Immature natural killer cell (primary cell): ENCODE measurements at regions not wholly inside any gene's neighbourhood (a gene's known extent, or its start where the extent isn't known, plus 50 kb on each side); places are given as distances from the start of the nearest gene placed in this dataset.

ENCODE experiments used
- DNase-seq, 3 donors: peaks; one replicate each; pipeline ENCODE4 v3.0.0; 2022; ENCODE audit warnings: mixed read lengths in 1 of 3
- H3K27ac Mint-ChIP-seq, 6 donors: one replicate each; pipeline ENCODE4 v1.8.0; 2020; ENCODE audit warnings: mixed read lengths in 6 of 6, mild to moderate bottlenecking in 5 of 6, inconsistent platforms in 4 of 6, moderate library complexity in 3 of 6
- H3K27me3 Mint-ChIP-seq, 3 donors: one replicate each; pipeline ENCODE4 v1.8.0; 2020 to 2021; ENCODE audit warnings: low read depth in 3 of 3, mild to moderate bottlenecking in 3 of 3, mixed read lengths in 3 of 3, moderate library complexity in 3 of 3, inconsistent platforms in 1 of 3
- H3K36me3 Mint-ChIP-seq, 3 donors: one replicate each; pipeline ENCODE4 v1.8.0; 2020; ENCODE audit warnings: mixed read lengths in 3 of 3, inconsistent platforms in 2 of 3, mild to moderate bottlenecking in 2 of 3
- H3K4me1 Mint-ChIP-seq, 2 donors: one replicate each; pipeline ENCODE4 v1.8.0; 2020; ENCODE audit warnings: inconsistent platforms in 2 of 2, mild to moderate bottlenecking in 2 of 2, mixed read lengths in 2 of 2, moderate library complexity in 1 of 2
- H3K4me3 Mint-ChIP-seq, 5 donors: one replicate each; pipeline ENCODE4 v1.8.0; 2020; ENCODE audit warnings: mild to moderate bottlenecking in 5 of 5, mixed read lengths in 5 of 5, inconsistent platforms in 3 of 5, moderate library complexity in 3 of 5
- H3K9me3 Mint-ChIP-seq, 6 donors: one replicate each; pipeline ENCODE4 v1.8.0; 2020; ENCODE audit warnings: mild to moderate bottlenecking in 6 of 6, mixed read lengths in 6 of 6, inconsistent platforms in 4 of 6, moderate library complexity in 3 of 6

DNA sequence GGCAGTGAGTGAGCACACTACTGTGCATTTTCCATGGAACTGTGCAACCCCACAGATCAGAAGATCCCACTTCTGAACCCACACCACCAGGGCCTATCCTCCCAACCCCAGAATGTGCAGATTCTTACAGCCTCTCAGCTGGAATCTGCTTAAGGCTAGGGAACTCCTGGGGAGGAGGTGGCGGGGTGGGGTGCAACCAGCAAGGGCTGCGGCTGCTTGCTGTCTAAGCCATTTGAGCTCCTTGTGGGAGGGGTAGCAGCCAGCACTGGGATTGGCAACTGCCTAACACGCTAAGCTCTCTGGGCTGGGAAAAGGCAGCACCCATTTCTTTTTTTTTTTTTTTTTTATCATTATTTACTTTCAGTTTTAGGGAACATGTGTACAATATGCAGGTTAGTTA lies 353.3 kb downstream of the RAB28 start:
- Mint-ChIP-seq H3K36me3 (peaks cover 0 to 5% (median 0%) of the 10 kb centered on the region in 3 donors), H3K9me3 (peaks cover 9 to 47% (median 22%) of the 10 kb centered on the region in 6 donors), H3K27ac (no peak overlapping the region), H3K4me3 (no peak overlapping the region), H3K4me1 (no peaks in the 10 kb centered on the region), H3K27me3 (peaks cover 0 to 3% (median under 1%) of the 10 kb centered on the region in 3 donors)
- no peak for DNase-seq

- no peak overlapping the region for H3K27ac Mint-ChIP-seq
- DNase-seq: no peak
- no peaks in the 10 kb centered on the region for H3K4me1 Mint-ChIP-seq
- peaks cover 4 to 56% (median 23%) of the 10 kb centered on the region in 6 donors for H3K9me3 Mint-ChIP-seq
- peaks cover 0 to 12% (median 0%) of the 10 kb centered on the region in 3 donors for H3K36me3 Mint-ChIP-seq
- peaks cover 0 to 5% (median 3%) of the 10 kb centered on the region in 3 donors for H3K27me3 Mint-ChIP-seq
- no peak overlapping the region for H3K4me3 Mint-ChIP-seq
These were observed 355.0 kb downstream of the RAB28 start for GRCh38 chr4:13129095-13129494.

GRCh38 chr4:13126976-13127910 lies 356.9 kb downstream of the RAB28 start:
- Mint-ChIP-seq H3K4me3 (no peak overlapping the region), H3K27me3 (peaks cover 0 to 5% (median 3%) of the 10 kb centered on the region in 3 donors), H3K36me3 (peaks cover 0 to 12% (median 0%) of the 10 kb centered on the region in 3 donors), H3K27ac (no peak overlapping the region), H3K4me1 (no peaks in the 10 kb centered on the region), H3K9me3 (peaks cover 1 to 56% (median 27%) of the 10 kb centered on the region in 6 donors)
- DNase-seq: no peak

DNA sequence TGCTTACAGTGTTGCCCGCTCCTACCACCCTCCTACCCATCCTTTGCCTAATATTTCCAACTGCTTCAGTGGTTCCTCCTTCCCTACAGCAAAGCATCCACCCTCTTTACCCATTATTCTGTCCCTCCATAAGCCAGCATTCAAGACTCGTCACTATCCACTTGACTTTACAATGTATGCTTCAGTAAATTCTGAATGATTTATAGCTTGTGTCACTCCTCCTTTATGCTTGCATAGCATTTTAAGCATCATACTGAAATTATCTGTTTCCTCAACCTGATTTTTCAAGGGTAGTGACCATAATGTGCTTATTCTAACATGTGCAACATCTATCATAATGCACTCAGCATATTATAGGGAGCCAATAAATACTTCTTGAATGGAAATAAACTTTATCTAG lies 365.5 kb downstream of the RAB28 start:
- Mint-ChIP-seq H3K9me3 (peaks cover 3 to 27% (median 14%) of the 10 kb centered on the region in 6 donors), H3K27me3 (peaks cover 0 to 2% (median 0%) of the 10 kb centered on the region in 3 donors), H3K36me3 (peaks cover 0 to 3% (median 0%) of the 10 kb centered on the region in 3 donors), H3K4me1 (no peaks in the 10 kb centered on the region), H3K4me3 (no peak overlapping the region), H3K27ac (no peak overlapping the region)
- no peak for DNase-seq

DNA sequence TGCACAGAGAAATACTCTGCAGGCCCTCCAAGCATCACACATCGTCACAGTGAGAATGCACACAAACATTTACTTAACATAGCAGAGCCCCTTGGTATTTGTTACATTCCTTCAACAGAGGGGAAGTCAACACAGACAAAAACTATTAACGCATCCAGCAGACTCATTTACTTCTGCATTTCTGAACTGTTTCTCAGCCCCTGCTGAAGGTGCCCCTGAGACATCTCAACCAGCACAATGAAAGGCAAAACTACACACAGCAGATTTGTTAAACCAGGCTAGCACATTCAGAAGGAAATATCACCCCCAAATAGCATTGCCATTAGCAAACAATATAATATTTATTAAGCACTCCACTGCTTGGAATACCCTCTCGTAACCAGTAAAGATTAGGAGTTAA lies 367.0 kb downstream of the RAB28 start:
- no peak for DNase-seq
- Mint-ChIP-seq H3K27ac (no peak overlapping the region), H3K36me3 (peaks cover 0 to 3% (median 0%) of the 10 kb centered on the region in 3 donors), H3K4me1 (no peaks in the 10 kb centered on the region), H3K9me3 (peaks cover 11 to 36% (median 22%) of the 10 kb centered on the region in 6 donors), H3K27me3 (peaks cover 0 to 3% (median 0%) of the 10 kb centered on the region in 3 donors), H3K4me3 (no peak overlapping the region)

- Mint-ChIP-seq H3K4me3 (no peak overlapping the region), H3K27me3 (peaks cover 0 to 3% (median 0%) of the 10 kb centered on the region in 3 donors), H3K27ac (no peak overlapping the region), H3K4me1 (no peaks in the 10 kb centered on the region), H3K9me3 (peaks cover 27 to 61% (median 32%) of the 10 kb centered on the region in 6 donors), H3K36me3 (peaks cover 6 to 8% (median 7%) of the 10 kb centered on the region in 3 donors)
- no peak for DNase-seq
These were observed 372.1 kb downstream of the RAB28 start for GRCh38 chr4:13112030-13112429.

DNA sequence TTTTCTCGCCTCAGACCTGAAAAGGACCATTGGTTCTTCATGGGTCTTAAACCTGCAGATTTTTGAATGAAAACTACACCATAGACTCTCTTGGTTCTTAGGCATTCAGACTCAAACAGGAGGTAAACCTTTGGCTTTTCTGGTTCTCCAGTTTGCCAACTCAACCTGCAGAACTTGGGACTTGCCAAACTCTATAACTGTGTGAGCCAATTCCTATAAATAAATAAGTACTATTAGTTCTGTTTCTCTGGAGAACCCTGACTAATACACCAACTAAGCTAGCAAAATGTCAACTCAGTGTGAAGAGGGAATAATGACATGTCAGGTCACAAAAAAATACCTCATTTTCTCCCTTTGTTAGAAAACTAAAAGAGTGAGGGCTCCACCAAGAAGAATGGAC lies 374.6 kb downstream of the RAB28 start:
- H3K4me3 Mint-ChIP-seq: no peak overlapping the region
- H3K4me1 Mint-ChIP-seq: no peaks in the 10 kb centered on the region
- H3K9me3 Mint-ChIP-seq: peaks cover 21 to 68% (median 34%) of the 10 kb centered on the region in 6 donors
- H3K36me3 Mint-ChIP-seq: peaks cover 4 to 8% (median 6%) of the 10 kb centered on the region in 3 donors
- DNase-seq: no peak
- no peak overlapping the region for H3K27ac Mint-ChIP-seq
- H3K27me3 Mint-ChIP-seq: peaks cover 0 to 3% (median 0%) of the 10 kb centered on the region in 3 donors

- peaks cover 15 to 66% (median 30%) of the 10 kb centered on the region in 6 donors for H3K9me3 Mint-ChIP-seq
- no peak for DNase-seq
These were observed 376.0 kb downstream of the RAB28 start for GRCh38 chr4:13108096-13108495.

GRCh38 chr4:13103382-13104015 lies 380.6 kb downstream of the RAB28 start:
- no peak for DNase-seq
- Mint-ChIP-seq H3K9me3 (peaks cover 5 to 48% (median 23%) of the 10 kb centered on the region in 6 donors), H3K27ac (no peak overlapping the region), H3K27me3 (no peaks in the 10 kb centered on the region), H3K36me3 (peaks cover 0 to 4% (median 4%) of the 10 kb centered on the region in 3 donors), H3K4me3 (no peak overlapping the region), H3K4me1 (no peaks in the 10 kb centered on the region)

More at GRCh38 chr4:13108096-13108495, 376.0 kb downstream of the RAB28 start:
- Mint-ChIP-seq H3K4me3 (no peak overlapping the region), H3K27ac (no peak overlapping the region), H3K36me3 (peaks cover 4 to 8% (median 7%) of the 10 kb centered on the region in 3 donors), H3K27me3 (no peaks in the 10 kb centered on the region), H3K4me1 (no peaks in the 10 kb centered on the region)

- H3K27ac Mint-ChIP-seq: no peak overlapping the region
- no peaks in the 10 kb centered on the region for H3K4me1 Mint-ChIP-seq
- H3K36me3 Mint-ChIP-seq: peaks cover 0 to 4% (median under 1%) of the 10 kb centered on the region in 3 donors
- peaks cover 5 to 35% (median 19%) of the 10 kb centered on the region in 6 donors for H3K9me3 Mint-ChIP-seq
- no peaks in the 10 kb centered on the region for H3K27me3 Mint-ChIP-seq
- H3K4me3 Mint-ChIP-seq: no peak overlapping the region
- DNase-seq: no peak
These were observed 381.9 kb downstream of the RAB28 start for GRCh38 chr4:13102092-13102742.

GRCh38 chr4:13097971-13098370 lies 386.2 kb downstream of the RAB28 start:
- no peaks in the 10 kb centered on the region for H3K4me1 Mint-ChIP-seq
- peaks cover 0 to 4% (median 0%) of the 10 kb centered on the region in 3 donors for H3K27me3 Mint-ChIP-seq
- no peak overlapping the region for H3K4me3 Mint-ChIP-seq
- no peak overlapping the region for H3K27ac Mint-ChIP-seq
- no peak for DNase-seq
- peaks cover 10 to 27% (median 16%) of the 10 kb centered on the region in 6 donors for H3K9me3 Mint-ChIP-seq
- H3K36me3 Mint-ChIP-seq: peaks cover 0 to 1% (median 0%) of the 10 kb centered on the region in 3 donors

GRCh38 chr4:13095722-13096121 lies 388.4 kb downstream of the RAB28 start:
- Mint-ChIP-seq H3K9me3 (peaks cover 5 to 29% (median 14%) of the 10 kb centered on the region in 6 donors), H3K36me3 (no peaks in the 10 kb centered on the region), H3K4me3 (no peak overlapping the region), H3K4me1 (no peaks in the 10 kb centered on the region), H3K27me3 (peaks cover 0 to 4% (median 0%) of the 10 kb centered on the region in 3 donors), H3K27ac (no peak overlapping the region)
- no peak for DNase-seq

- DNase-seq: no peak
- peaks cover 2 to 22% (median 10%) of the 10 kb centered on the region in 6 donors for H3K9me3 Mint-ChIP-seq
- H3K4me3 Mint-ChIP-seq: no peak overlapping the region
- H3K36me3 Mint-ChIP-seq: no peaks in the 10 kb centered on the region
- H3K27ac Mint-ChIP-seq: no peak overlapping the region
- H3K27me3 Mint-ChIP-seq: peaks cover 0 to 4% (median 0%) of the 10 kb centered on the region in 3 donors
- H3K4me1 Mint-ChIP-seq: no peaks in the 10 kb centered on the region
These were observed 391.0 kb downstream of the RAB28 start for GRCh38 chr4:13093170-13093569.
